GM12874 (cell line): ENCODE measurements at regions not wholly inside any gene's neighbourhood (a gene's known extent, or its start where the extent isn't known, plus 50 kb on each side); places are given as distances from the start of the nearest gene placed in this dataset.

ENCODE experiments used
- TF ChIP-seq, protein P1 (sequence below): IDR thresholded peaks from 2 replicates; pipeline ENCODE4 v1.5.1; 2011; ENCODE audit warnings: low read depth, mild to moderate bottlenecking, control low read depth, low read length, moderate library complexity; ENCODE audit not compliant: insufficient read depth

DNA sequence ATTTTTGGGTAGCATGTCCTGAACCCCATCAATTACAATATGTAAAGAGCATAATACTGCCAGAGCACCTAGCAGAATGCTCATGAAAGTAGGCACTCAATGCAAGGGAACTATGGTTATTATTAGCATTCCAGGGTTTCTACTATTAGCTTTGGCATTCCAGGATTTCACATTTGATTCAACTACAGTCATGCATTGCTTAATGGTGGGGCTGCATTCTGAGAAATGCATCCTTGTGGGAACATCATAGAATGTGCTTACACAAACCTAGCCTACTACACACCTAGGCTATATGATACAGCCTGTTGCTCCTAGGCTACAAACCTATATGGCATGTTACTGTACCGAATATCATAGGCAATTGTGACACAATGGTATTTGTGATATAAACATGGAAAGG is 247.8 kb downstream of the CD83 start:
- TF ChIP-seq, protein P1, sequence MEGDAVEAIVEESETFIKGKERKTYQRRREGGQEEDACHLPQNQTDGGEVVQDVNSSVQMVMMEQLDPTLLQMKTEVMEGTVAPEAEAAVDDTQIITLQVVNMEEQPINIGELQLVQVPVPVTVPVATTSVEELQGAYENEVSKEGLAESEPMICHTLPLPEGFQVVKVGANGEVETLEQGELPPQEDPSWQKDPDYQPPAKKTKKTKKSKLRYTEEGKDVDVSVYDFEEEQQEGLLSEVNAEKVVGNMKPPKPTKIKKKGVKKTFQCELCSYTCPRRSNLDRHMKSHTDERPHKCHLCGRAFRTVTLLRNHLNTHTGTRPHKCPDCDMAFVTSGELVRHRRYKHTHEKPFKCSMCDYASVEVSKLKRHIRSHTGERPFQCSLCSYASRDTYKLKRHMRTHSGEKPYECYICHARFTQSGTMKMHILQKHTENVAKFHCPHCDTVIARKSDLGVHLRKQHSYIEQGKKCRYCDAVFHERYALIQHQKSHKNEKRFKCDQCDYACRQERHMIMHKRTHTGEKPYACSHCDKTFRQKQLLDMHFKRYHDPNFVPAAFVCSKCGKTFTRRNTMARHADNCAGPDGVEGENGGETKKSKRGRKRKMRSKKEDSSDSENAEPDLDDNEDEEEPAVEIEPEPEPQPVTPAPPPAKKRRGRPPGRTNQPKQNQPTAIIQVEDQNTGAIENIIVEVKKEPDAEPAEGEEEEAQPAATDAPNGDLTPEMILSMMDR = no peak

DNA sequence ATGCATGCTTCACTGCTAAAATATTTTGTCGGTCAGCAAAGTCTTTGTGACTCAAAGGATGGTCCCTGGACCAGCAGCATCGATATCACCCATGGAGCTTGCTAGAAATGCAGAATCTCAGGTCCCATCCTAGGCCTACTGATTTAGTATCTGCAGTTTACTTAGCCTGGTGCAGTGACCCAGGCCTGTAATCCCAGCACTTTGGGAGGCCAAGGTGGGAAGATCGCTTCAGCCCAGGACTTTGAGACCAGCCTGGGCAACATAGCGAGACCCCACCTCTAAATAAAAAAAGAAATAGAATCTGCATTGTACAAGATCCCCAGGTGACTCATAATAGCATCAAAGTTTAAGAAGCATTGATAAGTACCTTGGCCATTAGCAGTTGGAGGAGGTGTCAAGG is 248.7 kb downstream of the CD83 start:
- TF ChIP-seq, protein P1 = no peak

DNA sequence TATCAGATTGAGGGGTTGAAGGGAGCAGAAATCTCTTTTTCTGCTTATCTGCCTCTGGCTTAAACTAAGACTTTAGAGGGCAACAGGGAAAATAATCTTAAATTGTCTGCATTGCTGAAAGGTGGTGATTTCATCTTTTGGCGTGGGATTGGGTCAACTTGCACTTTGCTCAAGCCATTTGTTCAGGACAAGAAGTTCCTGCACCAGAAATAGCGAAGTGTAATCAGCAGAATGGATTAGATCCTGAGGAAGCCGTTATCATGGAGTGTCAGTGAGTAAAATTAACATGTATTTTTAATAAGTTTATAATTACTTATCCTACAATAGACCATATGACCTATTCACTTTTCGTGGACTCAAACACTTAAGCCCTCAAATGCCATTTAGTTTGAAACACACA is 249.3 kb downstream of the CD83 start:
- TF ChIP-seq, protein P1 = no peak

DNA sequence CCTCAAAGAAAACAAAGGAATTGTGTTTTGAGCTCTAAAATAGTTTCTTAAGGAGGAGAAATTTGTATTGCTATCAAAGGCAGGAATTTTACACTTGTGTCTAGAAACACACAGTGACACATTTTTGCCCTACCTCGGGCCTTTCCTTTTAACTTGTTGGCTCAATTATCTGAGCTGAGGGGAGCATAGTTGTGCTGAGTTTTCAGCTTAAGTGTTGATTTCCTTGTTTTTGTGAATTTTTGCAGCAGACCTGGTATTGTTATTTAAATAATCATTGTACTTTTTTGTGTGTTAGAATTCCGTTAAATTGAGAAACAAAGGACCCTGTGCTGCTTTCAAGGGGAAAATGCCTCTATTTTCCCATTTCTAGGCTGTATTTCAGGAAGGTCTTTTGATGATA is 249.7 kb downstream of the CD83 start:
- TF ChIP-seq, protein P1 = no peak

DNA sequence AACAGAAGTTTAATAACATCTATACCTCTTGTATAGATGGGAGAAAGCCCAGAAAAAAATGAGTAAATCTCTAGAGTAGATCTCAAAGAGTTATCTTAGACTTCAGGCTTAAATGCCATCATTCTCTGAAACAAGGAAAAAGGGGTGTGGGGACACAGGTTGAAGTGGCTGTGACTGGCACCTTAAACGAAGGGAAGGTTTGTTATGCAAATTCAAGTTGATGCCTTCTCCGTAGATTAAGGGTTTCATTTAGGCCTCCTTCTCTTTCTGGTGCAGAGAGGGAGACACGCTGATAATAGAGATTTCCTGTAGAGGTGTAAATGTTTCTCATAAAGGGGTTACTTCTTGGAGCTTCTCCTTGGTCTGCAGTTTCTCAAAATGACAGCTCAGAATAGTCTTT is 252.1 kb downstream of the CD83 start:
- TF ChIP-seq, protein P1 = no peak

DNA sequence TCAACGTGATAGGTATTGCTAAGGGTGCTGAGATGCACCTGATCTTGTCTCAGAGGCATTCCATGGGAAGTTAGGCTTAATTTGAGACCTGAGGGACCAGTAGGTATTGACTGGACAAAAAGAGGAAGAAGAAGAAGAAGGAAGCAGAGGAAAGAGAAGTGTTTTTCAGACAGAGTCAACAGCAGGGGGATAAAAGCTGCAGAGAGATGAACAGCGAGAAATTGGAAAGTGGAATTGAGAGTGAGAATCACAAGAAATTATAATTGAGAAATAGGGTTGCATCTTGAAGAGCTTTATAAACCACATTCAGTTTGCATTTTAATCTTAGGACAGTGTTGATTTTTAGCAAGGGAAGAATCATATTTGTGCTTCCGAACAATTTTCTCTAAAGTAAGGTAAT is 254.0 kb downstream of the CD83 start:
- TF ChIP-seq, protein P1 = no peak

DNA sequence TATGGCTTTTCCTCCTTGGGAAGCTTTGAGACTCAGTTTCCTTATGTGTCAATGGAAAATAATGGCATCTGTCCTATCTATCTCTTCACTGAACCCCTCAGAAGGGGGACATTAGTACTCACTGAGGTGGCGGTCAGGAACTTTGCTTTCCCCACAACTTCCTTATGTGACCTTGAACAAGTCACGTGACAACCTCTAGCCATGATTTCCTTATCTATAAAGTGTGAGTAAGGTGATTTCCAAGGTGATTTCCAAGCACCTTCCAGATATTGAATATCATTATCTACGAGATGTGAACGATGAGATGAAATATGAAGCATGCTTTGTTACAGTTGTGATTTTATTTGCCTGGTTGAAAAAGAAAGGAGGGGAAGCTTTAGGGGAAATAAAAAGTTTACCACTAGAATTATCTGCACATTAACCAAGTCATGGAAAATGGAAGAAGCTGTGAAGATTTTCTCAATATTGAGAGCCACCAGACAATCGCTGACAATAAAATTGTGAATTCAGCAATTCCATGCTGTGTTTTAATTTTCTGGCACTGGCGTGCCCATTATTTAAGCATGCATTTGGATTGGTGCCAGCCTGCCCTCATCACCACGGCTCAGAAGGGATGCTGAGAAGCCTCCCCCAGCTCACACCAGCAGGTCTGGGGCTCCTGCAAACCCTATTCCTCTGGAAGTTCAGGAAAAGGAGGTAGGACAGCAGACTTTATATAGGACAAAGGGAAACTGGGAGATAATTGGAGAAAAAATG is 255.3 kb downstream of the CD83 start:
- TF ChIP-seq, protein P1 = no peak
